Fibroblast of villous mesenchyme (primary cell): ENCODE measurements at regions not wholly inside any gene's neighbourhood (a gene's known extent, or its start where the extent isn't known, plus 50 kb on each side); places are given as distances from the start of the nearest gene placed in this dataset.

Experiments
- DNase-seq: peaks from one replicate; pipeline ENCODE4 v3.0.0-alpha.2; 2010; ENCODE audit warnings: low read depth
- H3K4me3 ChIP-seq: 2 replicates; pipeline ENCODE4 v1.5.1; 2011; ENCODE audit warnings: low read depth, mild to moderate bottlenecking, low read length
- TF ChIP-seq, protein P1 (sequence below): IDR thresholded peaks from 2 replicates; pipeline ENCODE4 v1.5.1; 2012; ENCODE audit warnings: low read depth, mild to moderate bottlenecking, low read length; ENCODE audit not compliant: insufficient read depth

DNA sequence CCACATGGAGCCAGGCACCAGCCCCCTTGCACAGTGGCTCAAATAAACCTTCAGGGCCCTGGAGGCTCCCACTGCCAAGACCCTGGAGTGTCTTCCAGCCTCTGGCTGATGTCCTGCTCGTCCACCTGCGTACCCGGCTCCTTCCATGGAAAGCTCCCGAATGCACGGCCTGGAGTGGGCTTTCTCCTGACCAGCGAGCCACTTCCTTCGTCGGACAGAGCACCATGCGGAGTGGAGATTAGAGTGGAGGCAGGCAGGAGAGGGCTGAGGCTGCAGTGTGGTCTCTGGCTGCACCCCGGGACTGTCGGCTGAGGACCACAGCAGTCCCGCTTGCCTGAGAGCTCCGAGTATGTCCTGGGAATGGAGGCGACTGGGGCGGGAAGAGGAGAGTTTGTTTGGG is 93.7 kb upstream of the SFSWAP start:
- DNase-seq = no peak
- H3K4me3 ChIP-seq = no peak overlapping the region
- TF ChIP-seq, protein P1, sequence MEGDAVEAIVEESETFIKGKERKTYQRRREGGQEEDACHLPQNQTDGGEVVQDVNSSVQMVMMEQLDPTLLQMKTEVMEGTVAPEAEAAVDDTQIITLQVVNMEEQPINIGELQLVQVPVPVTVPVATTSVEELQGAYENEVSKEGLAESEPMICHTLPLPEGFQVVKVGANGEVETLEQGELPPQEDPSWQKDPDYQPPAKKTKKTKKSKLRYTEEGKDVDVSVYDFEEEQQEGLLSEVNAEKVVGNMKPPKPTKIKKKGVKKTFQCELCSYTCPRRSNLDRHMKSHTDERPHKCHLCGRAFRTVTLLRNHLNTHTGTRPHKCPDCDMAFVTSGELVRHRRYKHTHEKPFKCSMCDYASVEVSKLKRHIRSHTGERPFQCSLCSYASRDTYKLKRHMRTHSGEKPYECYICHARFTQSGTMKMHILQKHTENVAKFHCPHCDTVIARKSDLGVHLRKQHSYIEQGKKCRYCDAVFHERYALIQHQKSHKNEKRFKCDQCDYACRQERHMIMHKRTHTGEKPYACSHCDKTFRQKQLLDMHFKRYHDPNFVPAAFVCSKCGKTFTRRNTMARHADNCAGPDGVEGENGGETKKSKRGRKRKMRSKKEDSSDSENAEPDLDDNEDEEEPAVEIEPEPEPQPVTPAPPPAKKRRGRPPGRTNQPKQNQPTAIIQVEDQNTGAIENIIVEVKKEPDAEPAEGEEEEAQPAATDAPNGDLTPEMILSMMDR = no peak

DNA sequence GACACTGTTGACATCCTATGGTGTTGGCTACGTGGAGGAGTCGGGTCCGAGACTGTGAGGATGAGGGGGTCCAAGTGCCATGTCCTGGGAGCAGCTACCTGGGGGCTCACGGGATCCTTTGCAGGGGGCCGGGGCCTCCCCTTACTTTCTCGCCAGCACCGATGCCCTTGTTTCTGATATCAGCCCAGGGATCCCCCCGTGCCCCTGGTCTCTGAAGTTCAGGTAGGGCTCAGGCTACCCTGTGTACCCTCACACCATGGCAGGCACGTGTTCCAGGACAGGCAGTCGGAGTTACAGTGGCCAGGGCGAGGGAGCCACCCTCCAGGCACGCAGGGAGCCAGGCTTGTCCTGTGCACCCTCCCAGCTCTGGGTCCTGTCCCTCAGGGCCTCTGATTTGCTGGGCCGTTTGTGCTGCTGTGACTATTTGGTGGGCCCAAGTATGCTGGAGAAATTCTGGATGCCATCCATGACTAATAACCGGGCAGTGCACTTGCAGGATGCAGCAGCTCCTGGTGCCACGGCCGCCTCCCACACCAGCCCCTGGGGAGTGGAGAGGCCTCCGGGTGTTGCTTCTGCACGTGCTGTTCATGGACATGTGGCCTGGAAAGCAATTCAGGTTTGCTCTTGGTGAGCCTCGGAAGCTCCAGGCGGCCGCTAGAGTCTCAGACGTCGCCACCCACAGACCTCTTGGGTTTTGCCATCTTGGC is 93.1 kb upstream of the SFSWAP start:
- DNase-seq = no peak
- H3K4me3 ChIP-seq = no peak overlapping the region
- TF ChIP-seq, protein P1 = no peak

DNA sequence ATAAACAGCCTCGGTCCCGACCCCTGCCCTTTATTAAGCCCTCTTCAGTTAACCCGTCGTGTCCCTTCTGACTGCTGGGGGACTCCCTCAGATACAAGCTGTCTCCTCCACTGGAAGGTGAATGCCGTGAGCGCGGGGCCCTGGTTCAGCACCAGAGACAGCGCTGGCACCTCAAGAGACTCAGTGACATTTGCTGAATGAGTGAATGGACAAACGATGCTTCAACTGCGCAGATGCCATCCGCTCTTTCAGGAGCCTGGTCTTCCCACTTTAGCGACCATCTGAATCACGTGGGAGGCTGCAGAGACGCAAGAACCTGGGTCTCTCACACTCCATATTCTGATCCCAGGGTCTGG is 92.6 kb upstream of the SFSWAP start:
- no peak overlapping the region for H3K4me3 ChIP-seq
- no peak for DNase-seq
- TF ChIP-seq, protein P1 = no peak

DNA sequence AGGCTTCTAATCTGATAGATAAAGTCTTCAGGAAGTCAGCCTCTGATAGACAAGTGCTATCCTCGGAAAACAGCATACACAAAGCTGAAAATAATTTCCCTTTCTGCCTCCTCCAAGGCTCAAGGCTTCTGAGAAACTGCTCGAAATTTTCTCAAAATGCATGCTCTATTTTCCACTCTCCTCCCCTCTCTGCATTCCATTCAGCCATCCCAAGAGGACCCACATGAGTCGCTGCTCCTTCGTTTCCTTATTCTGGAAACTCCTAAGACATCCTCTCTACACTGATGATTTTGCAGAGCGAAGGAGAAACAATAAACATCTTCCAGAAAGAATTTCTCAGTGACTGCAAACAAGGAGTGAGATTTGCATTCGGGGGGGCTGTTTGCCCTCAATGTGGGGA is 92.2 kb upstream of the SFSWAP start:
- no peak for DNase-seq
- no peak overlapping the region for H3K4me3 ChIP-seq
- TF ChIP-seq, protein P1 = no peak

DNA sequence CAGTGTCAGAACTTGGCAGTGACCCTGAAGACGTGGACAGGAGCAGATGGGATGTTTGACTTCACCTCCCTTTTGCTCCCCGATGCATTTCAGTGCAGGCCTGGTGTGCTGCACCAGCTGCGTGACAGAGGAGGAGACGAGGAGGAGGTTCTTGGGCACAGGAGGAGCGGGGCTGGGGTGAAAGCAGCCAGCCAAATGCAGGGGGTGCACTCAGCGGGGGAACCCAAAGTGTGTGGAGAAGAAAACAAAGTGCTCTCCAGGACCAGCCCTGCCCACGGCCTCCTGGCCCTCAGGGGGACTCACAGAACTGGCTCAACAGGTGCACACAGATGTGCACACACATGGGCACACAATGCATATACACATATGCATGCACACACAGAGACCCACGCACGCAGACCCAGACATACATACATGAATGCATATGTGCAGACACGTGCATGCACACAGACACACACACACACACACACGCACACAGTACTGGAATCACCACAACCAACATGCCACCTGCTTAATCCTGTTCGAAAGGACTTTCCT is 91.7 kb upstream of the SFSWAP start:
- TF ChIP-seq, protein P1 = no peak
- H3K4me3 ChIP-seq = no peak overlapping the region
- no peak for DNase-seq

DNA sequence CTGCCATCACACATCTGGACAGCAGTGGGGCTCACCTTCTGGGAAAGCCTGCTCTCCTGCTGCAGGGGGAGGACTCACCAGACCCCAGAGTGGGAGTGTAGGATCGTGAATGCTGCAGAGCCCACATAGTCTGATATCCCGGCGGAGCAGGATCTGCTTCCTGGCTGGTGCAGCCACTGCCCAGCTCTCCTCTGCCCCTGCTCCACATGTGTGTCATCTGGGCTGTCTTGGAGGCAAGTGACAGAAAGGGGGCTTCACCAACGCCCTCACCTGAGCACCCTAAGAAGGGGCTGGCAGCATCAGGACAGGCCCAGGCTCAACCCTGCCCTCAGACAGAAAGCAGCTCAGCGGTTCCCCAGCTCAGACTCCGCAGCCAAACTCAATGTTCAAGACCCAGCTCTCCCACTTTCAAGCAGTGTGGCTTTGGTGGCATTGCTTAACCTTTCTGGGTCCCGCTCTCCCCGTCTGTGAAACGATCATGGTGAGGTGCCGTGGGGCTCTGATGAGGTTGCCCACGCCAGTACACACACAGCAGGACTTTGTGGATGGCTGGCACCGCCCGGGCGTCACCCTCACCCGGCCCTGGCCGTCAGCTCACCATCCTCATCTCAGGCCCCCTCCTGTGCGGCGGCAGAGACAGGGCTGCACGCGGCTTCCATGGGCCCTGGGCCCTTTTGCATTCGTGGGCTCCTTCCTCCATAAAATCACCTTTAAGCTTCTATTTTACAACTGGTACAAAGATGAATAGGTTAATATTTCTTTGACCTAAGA is 91.0 kb upstream of the SFSWAP start:
- DNase-seq = no peak
- no peak overlapping the region for H3K4me3 ChIP-seq
- TF ChIP-seq, protein P1 = no peak
